Neural progenitor cell (in vitro differentiated cells): ENCODE measurements at regions not wholly inside any gene's neighbourhood (a gene's known extent, or its start where the extent isn't known, plus 50 kb on each side); places are given as distances from the start of the nearest gene placed in this dataset.

Experiments used
- DNase-seq: peaks from one replicate; pipeline ENCODE4 v3.0.0-alpha.2; 2016; ENCODE audit warnings: low spot score
- H2AFZ ChIP-seq: fragments of 200-600 bp; sonication (generic); replicated peaks from 2 replicates; pipeline ENCODE4 v1.6.1; 2016; ENCODE audit warnings: antibody characterized with exemption
- H3F3A ChIP-seq: fragments of 200-600 bp; sonication (generic); 2 replicates; pipeline ENCODE4 v1.6.1; 2016; ENCODE audit warnings: antibody characterized with exemption, low read depth
- H3K27ac ChIP-seq: fragments of 200-600 bp; sonication (generic); 2 replicates; pipeline ENCODE4 v1.5.1; 2016; ENCODE audit warnings: mild to moderate bottlenecking
- H3K27me3 ChIP-seq: fragments of 200-600 bp; sonication (generic); 2 replicates; pipeline ENCODE4 v1.6.1; 2016; ENCODE audit warnings: mild to moderate bottlenecking, moderate library complexity
- H3K36me3 ChIP-seq: fragments of 200-600 bp; sonication (generic); 2 replicates; pipeline ENCODE4 v1.5.1; 2016
- H3K4me1 ChIP-seq: fragments of 200-600 bp; sonication (generic); 2 replicates; pipeline ENCODE4 v1.6.1; 2016; ENCODE audit warnings: mixed run types
- H3K4me2 ChIP-seq: fragments of 200-600 bp; sonication (generic); 2 replicates; pipeline ENCODE4 v1.6.1; 2016
- H3K4me3 ChIP-seq: fragments of 200-600 bp; sonication (generic); 2 replicates; pipeline ENCODE4 v1.5.1; 2016
- H3K79me2 ChIP-seq: fragments of 200-600 bp; sonication (generic); 2 replicates; pipeline ENCODE4 v1.6.1; 2016; ENCODE audit warnings: low read depth
- H3K9ac ChIP-seq: fragments of 200-600 bp; sonication (generic); 2 replicates; pipeline ENCODE4 v1.6.1; 2016
- H3K9me3 ChIP-seq: fragments of 200-600 bp; sonication (generic); 2 replicates; pipeline ENCODE4 v1.5.1; 2016; ENCODE audit warnings: low read depth
- H4K20me1 ChIP-seq: fragments of 200-600 bp; sonication (generic); 2 replicates; pipeline ENCODE4 v1.6.1; 2016; ENCODE audit warnings: low read depth
- H3K27ac Mint-ChIP-seq: 3 replicates; pipeline ENCODE4 v1.8.0; 2021; ENCODE audit warnings: mixed read lengths
- H3K27me3 Mint-ChIP-seq: 2 replicates; pipeline ENCODE4 v1.8.0; 2022; ENCODE audit warnings: low read depth, mild to moderate bottlenecking, inconsistent platforms, moderate library complexity, mixed read lengths; ENCODE audit not compliant: insufficient read depth
- H3K36me3 Mint-ChIP-seq: 3 replicates; pipeline ENCODE4 v1.8.0; 2021; ENCODE audit warnings: mixed read lengths
- H3K4me1 Mint-ChIP-seq: 3 replicates; pipeline ENCODE4 v1.8.0; 2021; ENCODE audit warnings: mixed read lengths
- H3K4me3 Mint-ChIP-seq: 3 replicates; pipeline ENCODE4 v1.8.0; 2021; ENCODE audit warnings: mild to moderate bottlenecking, moderate library complexity, mixed read lengths
- H3K9me3 Mint-ChIP-seq: 3 replicates; pipeline ENCODE4 v1.8.0; 2020; ENCODE audit warnings: mixed read lengths
- CTCF ChIP-seq: fragments of 200-600 bp; sonication (generic); IDR thresholded peaks from 2 replicates; pipeline ENCODE4 v1.5.1; 2017; ENCODE audit warnings: antibody characterized with exemption, mild to moderate bottlenecking
- EZH2 ChIP-seq: fragments of 200-600 bp; sonication (generic); IDR thresholded peaks from 2 replicates; pipeline ENCODE4 v1.6.1; 2017; ENCODE audit warnings: antibody characterized with exemption, mild to moderate bottlenecking, moderate library complexity
- EZH2phosphoT487 ChIP-seq: fragments of 200-600 bp; sonication (generic); IDR thresholded peaks from 2 replicates; pipeline ENCODE4 v1.6.1; 2017; ENCODE audit warnings: antibody characterized with exemption

- no peak overlapping the region for H3K4me3 ChIP-seq
- TF ChIP-seq EZH2 (no peak), CTCF (peak; percentile 29)
- H3K79me2 ChIP-seq: no peaks in the 10 kb centered on the region
- Mint-ChIP-seq H3K4me3 (no peak overlapping the region), H3K36me3 (no peaks in the 10 kb centered on the region), H3K27ac (no peak overlapping the region), H3K4me1 (peaks cover 12% of the 10 kb centered on the region), H3K27me3 (peaks cover 5% of the 10 kb centered on the region), H3K9me3 (no peaks in the 10 kb centered on the region)
- H3K36me3 ChIP-seq: no peaks in the 10 kb centered on the region
- H3F3A ChIP-seq: no peaks in the 10 kb centered on the region
- peaks cover 19% of the 10 kb centered on the region for H3K4me1 ChIP-seq
- H3K27me3 ChIP-seq: no peaks in the 10 kb centered on the region
- no peaks in the 10 kb centered on the region for H4K20me1 ChIP-seq
- H2AFZ ChIP-seq: peak overlapping the region; percentile 21
- no peak overlapping the region for H3K27ac ChIP-seq
- no peak overlapping the region for H3K4me2 ChIP-seq
- no peak overlapping the region for H3K9ac ChIP-seq
- no peaks in the 10 kb centered on the region for H3K9me3 ChIP-seq
- DNase-seq: peak; percentile 17
Measured at GRCh38 chr5:91302305-91302704, 80.8 kb downstream of the ARRDC3 start.

- no peaks in the 10 kb centered on the region for H3K27me3 ChIP-seq
- H3K4me2 ChIP-seq: no peak overlapping the region
- Mint-ChIP-seq H3K9me3 (no peaks in the 10 kb centered on the region), H3K4me3 (no peak overlapping the region), H3K27ac (no peak overlapping the region), H3K36me3 (no peaks in the 10 kb centered on the region), H3K4me1 (peaks cover 11% of the 10 kb centered on the region), H3K27me3 (peaks cover 3% of the 10 kb centered on the region)
- no peak overlapping the region for H3K27ac ChIP-seq
- peaks cover 19% of the 10 kb centered on the region for H3K4me1 ChIP-seq
- TF ChIP-seq EZH2phosphoT487 (no peak), EZH2 (no peak), CTCF (no peak)
- no peaks in the 10 kb centered on the region for H3K9me3 ChIP-seq
- H2AFZ ChIP-seq: no peak overlapping the region
- DNase-seq: no peak
- H4K20me1 ChIP-seq: no peaks in the 10 kb centered on the region
- H3K4me3 ChIP-seq: no peak overlapping the region
- no peaks in the 10 kb centered on the region for H3K79me2 ChIP-seq
- no peaks in the 10 kb centered on the region for H3K36me3 ChIP-seq
- H3K9ac ChIP-seq: no peak overlapping the region
- no peaks in the 10 kb centered on the region for H3F3A ChIP-seq
Measured at GRCh38 chr5:91301106-91301846, 81.8 kb downstream of the ARRDC3 start.

- Histone ChIP-seq H3K36me3 (no peaks in the 10 kb centered on the region), H3K4me3 (no peak overlapping the region), H3K27me3 (no peaks in the 10 kb centered on the region), H3K79me2 (no peaks in the 10 kb centered on the region), H3K4me2 (no peak overlapping the region), H3F3A (peaks cover 5% of the 10 kb centered on the region), H4K20me1 (no peaks in the 10 kb centered on the region), H3K9ac (no peak overlapping the region), H2AFZ (no peak overlapping the region), H3K4me1 (peaks cover 15% of the 10 kb centered on the region), H3K27ac (no peak overlapping the region), H3K9me3 (no peaks in the 10 kb centered on the region)
- H3K36me3 Mint-ChIP-seq: no peaks in the 10 kb centered on the region
- TF ChIP-seq EZH2 (no peak), CTCF (no peak), EZH2phosphoT487 (no peak)
- H3K27ac Mint-ChIP-seq: no peak overlapping the region
- peaks cover 15% of the 10 kb centered on the region for H3K4me1 Mint-ChIP-seq
- H3K27me3 Mint-ChIP-seq: peaks cover 5% of the 10 kb centered on the region
- no peak overlapping the region for H3K4me3 Mint-ChIP-seq
- no peak for DNase-seq
- H3K9me3 Mint-ChIP-seq: no peaks in the 10 kb centered on the region
Measured at GRCh38 chr5:91297994-91298393, 85.1 kb downstream of the ARRDC3 start.
